ENCODE measurements at regions not wholly inside any gene's neighbourhood (a gene's known extent, or its start where the extent isn't known, plus 50 kb on each side); places are given as distances from the start of the nearest gene placed in this dataset.
A peak's percentile ranks its signal among the peaks of the same experiment; 100 is the strongest.

DNA sequence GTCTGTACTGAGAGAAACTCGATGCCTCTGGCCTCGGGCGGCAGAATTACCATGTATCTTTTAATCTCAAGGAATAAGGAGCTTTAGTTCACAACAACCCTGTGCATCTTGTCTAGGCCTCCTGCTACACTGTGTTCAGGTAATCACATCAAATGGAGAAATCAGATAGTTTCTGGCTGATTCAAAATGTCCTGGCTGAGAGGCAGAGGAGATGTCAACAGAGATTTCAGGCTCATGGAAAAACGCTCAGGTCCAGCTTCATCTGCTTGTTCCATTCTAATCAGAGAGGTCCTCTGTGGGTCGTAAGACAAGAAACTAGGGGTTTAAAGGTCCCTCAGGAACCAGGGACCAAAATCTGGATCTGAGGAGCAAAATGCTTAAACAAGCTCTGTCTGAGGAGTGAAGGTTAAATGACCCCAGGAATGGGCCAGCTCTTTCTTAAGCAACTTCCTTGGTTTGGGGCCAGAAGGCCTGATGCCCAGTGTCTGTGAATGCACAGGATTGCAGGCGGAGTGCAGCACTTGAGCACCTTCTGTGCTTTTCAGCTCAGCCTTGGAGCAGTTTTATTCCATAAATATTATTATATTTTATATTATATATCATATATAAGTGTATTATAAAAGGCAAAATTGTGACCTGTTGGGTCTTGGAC, 170.2 kb upstream of the PRICKLE1 start:
- ATAC-seq (peak in 1 of 2 donors; percentile 83), DNase-seq (no peak)
- TF ChIP-seq, protein P1, sequence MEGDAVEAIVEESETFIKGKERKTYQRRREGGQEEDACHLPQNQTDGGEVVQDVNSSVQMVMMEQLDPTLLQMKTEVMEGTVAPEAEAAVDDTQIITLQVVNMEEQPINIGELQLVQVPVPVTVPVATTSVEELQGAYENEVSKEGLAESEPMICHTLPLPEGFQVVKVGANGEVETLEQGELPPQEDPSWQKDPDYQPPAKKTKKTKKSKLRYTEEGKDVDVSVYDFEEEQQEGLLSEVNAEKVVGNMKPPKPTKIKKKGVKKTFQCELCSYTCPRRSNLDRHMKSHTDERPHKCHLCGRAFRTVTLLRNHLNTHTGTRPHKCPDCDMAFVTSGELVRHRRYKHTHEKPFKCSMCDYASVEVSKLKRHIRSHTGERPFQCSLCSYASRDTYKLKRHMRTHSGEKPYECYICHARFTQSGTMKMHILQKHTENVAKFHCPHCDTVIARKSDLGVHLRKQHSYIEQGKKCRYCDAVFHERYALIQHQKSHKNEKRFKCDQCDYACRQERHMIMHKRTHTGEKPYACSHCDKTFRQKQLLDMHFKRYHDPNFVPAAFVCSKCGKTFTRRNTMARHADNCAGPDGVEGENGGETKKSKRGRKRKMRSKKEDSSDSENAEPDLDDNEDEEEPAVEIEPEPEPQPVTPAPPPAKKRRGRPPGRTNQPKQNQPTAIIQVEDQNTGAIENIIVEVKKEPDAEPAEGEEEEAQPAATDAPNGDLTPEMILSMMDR (IDR thresholded peaks at IDR 0.05): no peak
- no peaks in the 10 kb centered on the region for H3K9me3 ChIP-seq
- no peak overlapping the region for H3K4me3 ChIP-seq
- no peak overlapping the region for H3K27ac ChIP-seq
- H3K36me3 ChIP-seq: no peaks in the 10 kb centered on the region
- H3K4me1 ChIP-seq: peaks cover 10% of the 10 kb centered on the region
- intact Hi-C loops (cut with DNase I): no loop called here
- H3K27me3 ChIP-seq (ENCODE audit: low read depth): no peaks in the 10 kb centered on the region

DNA sequence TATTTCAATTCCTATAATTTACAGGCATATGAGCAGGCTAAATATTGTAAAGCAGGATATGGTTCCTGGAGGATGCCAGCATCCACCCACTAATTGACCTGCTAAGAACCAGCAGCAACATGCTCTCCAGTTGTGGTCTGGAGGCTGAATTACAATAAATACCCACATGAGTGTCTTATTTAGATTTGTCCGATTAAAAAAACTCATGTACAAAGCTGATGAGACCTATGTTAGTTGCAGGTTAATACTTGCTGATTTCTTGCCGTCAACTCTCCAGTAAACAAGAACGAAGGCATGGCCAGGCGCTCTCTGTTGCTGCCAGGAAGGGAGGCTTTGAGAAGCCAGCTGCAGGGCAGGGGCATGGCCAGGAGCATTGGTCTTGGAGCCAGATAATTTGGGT, 169.3 kb upstream of the PRICKLE1 start:
- no peak for DNase-seq
- TF ChIP-seq, protein P1 (IDR thresholded peaks at IDR 0.05): no peak
- Histone ChIP-seq H3K36me3 (no peaks in the 10 kb centered on the region), H3K27ac (no peak overlapping the region), H3K4me1 (peaks cover 10% of the 10 kb centered on the region), H3K9me3 (no peaks in the 10 kb centered on the region), H3K4me3 (no peak overlapping the region), H3K27me3 (ENCODE audit: low read depth) (no peaks in the 10 kb centered on the region)
- no peak for ATAC-seq
- intact Hi-C loops (cut with DNase I): no loop called here

DNA sequence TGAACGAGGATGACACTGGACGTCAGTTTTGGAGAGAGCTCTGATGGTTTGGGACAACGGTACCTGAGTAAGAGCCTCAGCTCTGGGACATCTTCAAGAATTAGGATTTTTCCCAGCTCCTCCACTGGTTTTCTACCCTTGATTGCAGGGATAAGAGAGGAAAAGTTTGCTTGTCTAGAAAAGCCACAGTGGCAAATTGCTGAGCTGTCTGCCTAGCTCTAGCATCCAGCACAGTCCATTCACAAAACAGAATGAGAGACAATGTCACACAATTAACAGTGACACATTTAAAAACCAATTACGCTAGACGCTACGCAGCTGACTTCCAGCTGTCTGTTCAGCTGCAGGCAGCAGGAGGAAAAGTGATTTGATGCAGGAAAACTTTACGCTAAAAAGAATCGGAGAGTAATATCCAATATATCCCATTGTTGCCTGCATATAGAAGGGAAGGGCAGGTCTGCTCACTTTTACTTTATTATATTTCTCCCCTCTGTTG, 168.1 kb upstream of the PRICKLE1 start:
- DNase-seq (no peak), ATAC-seq (no peak)
- Histone ChIP-seq H3K4me1 (peaks cover 10% of the 10 kb centered on the region), H3K27ac (no peak overlapping the region), H3K9me3 (no peaks in the 10 kb centered on the region), H3K27me3 (ENCODE audit: low read depth) (no peaks in the 10 kb centered on the region), H3K36me3 (no peaks in the 10 kb centered on the region), H3K4me3 (no peak overlapping the region)
- intact Hi-C loops (cut with DNase I): no loop called here
- TF ChIP-seq, protein P1 (IDR thresholded peaks at IDR 0.05): no peak

DNA sequence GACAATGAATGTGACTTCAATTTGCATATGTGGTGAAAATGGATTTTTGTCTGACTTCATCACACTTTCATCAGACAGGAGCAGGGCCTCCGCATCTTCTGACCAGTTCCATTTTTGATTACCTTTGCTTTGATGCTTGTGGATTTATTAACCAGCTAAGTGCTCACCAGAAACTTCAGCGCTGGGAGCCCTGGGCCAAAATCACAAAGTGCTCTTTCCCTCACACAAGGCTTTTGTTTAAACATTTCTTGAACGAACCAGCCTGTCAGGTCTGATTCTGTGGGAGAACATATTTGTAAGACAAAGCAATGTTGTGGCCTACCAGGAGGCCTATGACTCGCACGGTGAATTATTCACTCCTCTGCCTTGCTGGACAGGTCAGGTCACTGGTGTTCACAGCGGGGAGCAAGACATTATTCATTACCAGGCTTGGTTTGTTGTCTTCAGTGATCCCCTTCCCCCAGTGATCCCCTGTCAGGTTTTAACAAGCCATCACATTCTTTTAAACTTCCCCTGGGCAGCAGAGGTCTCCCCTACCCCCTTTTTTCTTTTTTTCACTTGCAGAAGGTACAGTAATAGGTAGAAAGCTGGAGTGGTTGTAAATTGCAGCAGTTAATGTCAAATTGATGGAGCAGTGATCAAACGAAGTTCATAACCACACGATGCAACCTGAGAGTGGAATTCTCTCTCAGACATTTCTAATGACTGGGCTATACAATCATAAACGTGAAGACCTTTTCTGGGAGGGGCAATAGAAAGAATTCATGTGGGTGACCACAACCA, 167.5 kb upstream of the PRICKLE1 start:
- Histone ChIP-seq H3K36me3 (no peaks in the 10 kb centered on the region), H3K4me3 (no peak overlapping the region), H3K27me3 (ENCODE audit: low read depth) (no peaks in the 10 kb centered on the region), H3K27ac (no peak overlapping the region), H3K9me3 (no peaks in the 10 kb centered on the region), H3K4me1 (peaks cover 10% of the 10 kb centered on the region)
- ATAC-seq (peak; percentile 21 to 47), DNase-seq (no peak)
- intact Hi-C loops (cut with DNase I): no loop called here
- TF ChIP-seq, protein P1 (IDR thresholded peaks at IDR 0.05): no peak

DNA sequence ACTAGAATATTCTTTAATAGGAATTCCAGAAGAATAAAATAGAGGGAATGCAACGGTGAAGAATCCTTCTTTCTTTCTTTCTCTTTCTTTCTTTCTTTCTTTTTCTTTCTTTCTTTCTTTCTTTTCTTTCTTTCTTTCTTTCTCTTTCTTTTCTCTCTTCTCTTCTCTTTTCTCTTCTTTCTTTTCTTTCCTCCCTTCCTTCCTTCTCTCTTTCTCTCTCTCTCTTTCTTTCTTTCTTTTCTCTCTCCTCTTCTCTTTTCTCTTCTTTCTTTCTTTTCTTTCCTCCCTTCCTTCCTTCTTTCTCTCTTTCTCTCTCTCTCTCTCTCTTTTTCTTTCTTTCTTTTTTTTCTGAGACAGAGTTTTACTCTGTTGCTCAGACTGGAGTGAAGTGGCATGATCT, 160.8 kb upstream of the PRICKLE1 start:
- Histone ChIP-seq H3K27ac (no peak overlapping the region), H3K4me1 (no peaks in the 10 kb centered on the region), H3K27me3 (ENCODE audit: low read depth) (no peaks in the 10 kb centered on the region), H3K36me3 (no peaks in the 10 kb centered on the region), H3K9me3 (peaks cover 12% of the 10 kb centered on the region), H3K4me3 (no peak overlapping the region)
- TF ChIP-seq, protein P1 (IDR thresholded peaks at IDR 0.05): no peak
- no peak for ATAC-seq
- DNase-seq: no peak
- intact Hi-C loops (cut with DNase I): no loop called here

Measured in lower lobe of right lung (tissue), 2 donors.